K562 (cell line): ENCODE measurements at regions not wholly inside any gene's neighbourhood (a gene's known extent, or its start where the extent isn't known, plus 50 kb on each side); places are given as distances from the start of the nearest gene placed in this dataset.

Experiments used
- ATAC-seq: fragments of 200-7000 bp; cut with Tn5 transposase; 3 replicates; pipeline ENCODE4 v1.9.1; 2020; ENCODE audit warnings: moderate library complexity
- BruUV-seq: library from RNA; stranded (reverse); fragments of 400-500 nt; replicated peaks from 2 replicates; lab custom pipeline; 2021; lab: Mats Ljungman, UMichigan
- CTCF ChIA-PET: fragments of 300-600 bp; formaldehyde crosslinking; extraction: SDS; loops from one replicate; lab custom pipeline; 2021; ENCODE audit warnings: low intra/inter-chr PET ratio; lab: Yijun Ruan, JAX
- POLR2A ChIA-PET: fragments of 300-600, 350-650 bp; sonication (Branson Sonifier 250); formaldehyde crosslinking; extraction: SDS; loops from one replicate; lab custom pipeline; 2021; ENCODE audit warnings: antibody characterized with exemption, inconsistent platforms; lab: Yijun Ruan, JAX
- DNase-seq, 4 experiments: peaks; one replicate each; pipeline versions ENCODE4 v3.0.0 to v3.0.0-alpha.2; 2011 to 2018; ENCODE audit warnings: low spot score in 3 of 4, mixed read lengths in 3 of 4; ENCODE audit errors: extremely low read depth in 1 of 4
- FAIRE-seq: peaks from 2 replicates; lab custom pipeline; 2011; peaks lifted over from hg19 to GRCh38; lab: Jason Lieb, UNC
- H2AFZ ChIP-seq: 2 replicates; pipeline ENCODE4 v1.6.0; 2011; ENCODE audit warnings: low read depth, low read length, control low read depth, inconsistent platforms
- H3K27ac ChIP-seq: fragments of 200-600 bp; 3 replicates; pipeline ENCODE4 v1.8.0; 2011; ENCODE audit warnings: low read depth, mild to moderate bottlenecking, control low read depth, inconsistent platforms, low read length, moderate library complexity, mixed read lengths; ENCODE audit errors: extremely low read depth
- H3K27me3 ChIP-seq, 2 experiments: fragments of 300-600 bp in 1 of 2; 2 replicates in 1 of 2; 3 replicates in 1 of 2; pipeline versions ENCODE4 v1.6.0 to v1.8.0; 2011; ENCODE audit warnings: inconsistent platforms in 2 of 2, low read length in 2 of 2, mild to moderate bottlenecking in 1 of 2, mixed read lengths in 1 of 2, moderate library complexity in 1 of 2; ENCODE audit not compliant: control insufficient read depth in 2 of 2, insufficient read depth in 2 of 2
- H3K36me3 ChIP-seq: fragments of 300-600 bp; 3 replicates; pipeline ENCODE4 v1.8.0; 2011; ENCODE audit warnings: mild to moderate bottlenecking, low read length, inconsistent platforms; ENCODE audit not compliant: control insufficient read depth, insufficient read depth
- H3K4me1 ChIP-seq, 2 experiments: fragments of 200-600 bp in 1 of 2; replicated peaks in 1 of 2; 2 replicates in 1 of 2; 3 replicates in 1 of 2; pipeline versions ENCODE4 v1.5.1 to v1.8.0; 2011; ENCODE audit warnings: inconsistent platforms in 2 of 2, low read length in 2 of 2, mild to moderate bottlenecking in 1 of 2, mixed read lengths in 1 of 2, moderate library complexity in 1 of 2; ENCODE audit not compliant: control insufficient read depth in 2 of 2, insufficient read depth in 2 of 2
- H3K4me2 ChIP-seq: 2 replicates; pipeline ENCODE4 v1.6.1; 2011; ENCODE audit warnings: low read length, control low read depth, inconsistent platforms, mixed read lengths; ENCODE audit not compliant: insufficient read depth
- H3K4me3 ChIP-seq: fragments of 200-600 bp; sonication (generic), shearing (Covaris generic); 2 replicates; pipeline ENCODE4 v1.5.1; 2016; ENCODE audit warnings: control low read depth, inconsistent platforms
- H3K79me2 ChIP-seq: fragments of 200-600 bp; 3 replicates; pipeline ENCODE4 v1.8.0; 2011; ENCODE audit warnings: low read length, inconsistent platforms; ENCODE audit not compliant: control insufficient read depth, insufficient read depth
- H3K9ac ChIP-seq, 2 experiments: 2 replicates each; pipeline versions ENCODE4 v1.6.0 to v1.6.1; 2011; ENCODE audit warnings: low read depth in 2 of 2, low read length in 2 of 2, control low read depth in 1 of 2, inconsistent platforms in 1 of 2, mild to moderate bottlenecking in 1 of 2, mixed read lengths in 1 of 2; ENCODE audit not compliant: insufficient read depth in 1 of 2
- H3K9me1 ChIP-seq: one replicate; pipeline ENCODE4 v1.6.0; 2011; ENCODE audit warnings: inconsistent platforms, mild to moderate bottlenecking, low read length, moderate library complexity; ENCODE audit not compliant: control insufficient read depth, insufficient read depth
- H3K9me3 ChIP-seq: replicated peaks from 2 replicates; pipeline ENCODE4 v1.5.1; 2011; ENCODE audit warnings: low read depth, low read length, inconsistent platforms; ENCODE audit not compliant: control insufficient read depth, insufficient read depth
- H4K20me1 ChIP-seq: replicated peaks from 2 replicates; pipeline ENCODE4 v1.6.1; 2011; ENCODE audit warnings: low read length, inconsistent platforms, mixed read lengths; ENCODE audit not compliant: control insufficient read depth, insufficient read depth
- GMEB1 ChIP-seq: fragments of 250-450 bp; sonication (Bioruptor Pico); IDR thresholded peaks from 2 replicates; pipeline ENCODE4 v1.4.0; 2020; ENCODE audit warnings: mild to moderate bottlenecking
- SETDB1 ChIP-seq: IDR thresholded peaks from one replicate; pipeline ENCODE4 v1.6.1; 2012; ENCODE audit warnings: low read length, control low read depth, inconsistent platforms
- ZNF408 ChIP-seq: fragments of 250-450 bp; sonication (Bioruptor Pico); IDR thresholded peaks from 2 replicates; pipeline ENCODE4 v1.4.0; 2020; ENCODE audit warnings: low read depth, mild to moderate bottlenecking, moderate library complexity
- ZNF695 ChIP-seq: fragments of 450-650 bp; formaldehyde crosslinking; IDR thresholded peaks from 2 replicates; pipeline ENCODE4 v1.4.0; 2020; ENCODE audit warnings: mild to moderate bottlenecking, moderate library complexity
- ZNF830 ChIP-seq: fragments of 250-450 bp; sonication (Bioruptor Pico); IDR thresholded peaks from 2 replicates; pipeline ENCODE4 v1.5.0; 2021; ENCODE audit warnings: mild to moderate bottlenecking
- WGBS: fragments of 100-300 bp; shearing (Covaris generic); methylation state at CpG from one replicate; pipeline ENCODE4 v1.1.6; 2016; ENCODE audit warnings: low coverage, mixed read lengths; ENCODE audit not compliant: insufficient coverage; ENCODE audit errors: missing lambda C conversion rate; 5-methylcytosine and 5-hydroxymethylcytosine counted together
- in situ Hi-C: fragments of 300-500 bp; cut with MboI; formaldehyde crosslinking; loops from 4 replicates; pipeline ENCODE4 v1.15.0; 2018; ENCODE audit warnings: inconsistent platforms, mixed read lengths
- intact Hi-C: fragments of 100-400 bp; cut with micrococcal nuclease; formaldehyde crosslinking; loops from 2 replicates; pipeline ENCODE4 v1.14.2; 2022

- H3K27me3 ChIP-seq: no peaks in the 10 kb centered on the region
- no peak for FAIRE-seq
- no peak overlapping the region for H3K9ac ChIP-seq
- ChIA-PET CTCF (no interaction called here), POLR2A (interaction anchor here (0.7 to 1.5 kb wide), 3 partner anchors 10 to 19 kb away, joined by 4 read pairs; no protein-coding TSS in a partner anchor)
- H4K20me1 ChIP-seq: no peaks in the 10 kb centered on the region
- H3K4me2 ChIP-seq: no peak overlapping the region
- H3K9me1 ChIP-seq: no peaks in the 10 kb centered on the region
- peaks cover 3 to 26% of the 10 kb centered on the region in 2 experiments; a peak in 3 of 5 replicates for H3K4me1 ChIP-seq
- no peak overlapping the region for H2AFZ ChIP-seq
- no peaks in the 10 kb centered on the region for H3K36me3 ChIP-seq
- in situ Hi-C loops (no loop called here), intact Hi-C loops (no loop called here)
- 10% methylated on average over 1 of the region's 1 CpG for whole genome bisulfite sequencing
- H3K79me2 ChIP-seq: no peaks in the 10 kb centered on the region
- no TSS peak for BruUV-seq
- no peak for ATAC-seq
- TF ChIP-seq ZNF695 (CRISPR knock-in tag) (no peak), GMEB1 (CRISPR knock-in tag) (no peak), ZNF408 (no peak), ZNF830 (CRISPR knock-in tag) (no peak), SETDB1 (no peak)
- DNase-seq: no peak
- H3K9me3 ChIP-seq: no peaks in the 10 kb centered on the region
- no peak overlapping the region for H3K27ac ChIP-seq
- no peak overlapping the region for H3K4me3 ChIP-seq
Observed at GRCh38 chr1:181909010-181909409, 152.5 kb downstream of the ZNF648 start.
